HPDE6-E6E7 (cell line): ENCODE measurements at regions not wholly inside any gene's neighbourhood (a gene's known extent, or its start where the extent isn't known, plus 50 kb on each side); places are given as distances from the start of the nearest gene placed in this dataset.

ENCODE experiments used
- DNase-seq: peaks from one replicate; pipeline ENCODE4 v3.0.0; 2011; ENCODE audit warnings: missing footprints; ENCODE audit errors: extremely low spot score

GRCh38 chr6:130765181-130765727, 62.0 kb upstream of the SMLR1 start:
- no peak for DNase-seq

DNA sequence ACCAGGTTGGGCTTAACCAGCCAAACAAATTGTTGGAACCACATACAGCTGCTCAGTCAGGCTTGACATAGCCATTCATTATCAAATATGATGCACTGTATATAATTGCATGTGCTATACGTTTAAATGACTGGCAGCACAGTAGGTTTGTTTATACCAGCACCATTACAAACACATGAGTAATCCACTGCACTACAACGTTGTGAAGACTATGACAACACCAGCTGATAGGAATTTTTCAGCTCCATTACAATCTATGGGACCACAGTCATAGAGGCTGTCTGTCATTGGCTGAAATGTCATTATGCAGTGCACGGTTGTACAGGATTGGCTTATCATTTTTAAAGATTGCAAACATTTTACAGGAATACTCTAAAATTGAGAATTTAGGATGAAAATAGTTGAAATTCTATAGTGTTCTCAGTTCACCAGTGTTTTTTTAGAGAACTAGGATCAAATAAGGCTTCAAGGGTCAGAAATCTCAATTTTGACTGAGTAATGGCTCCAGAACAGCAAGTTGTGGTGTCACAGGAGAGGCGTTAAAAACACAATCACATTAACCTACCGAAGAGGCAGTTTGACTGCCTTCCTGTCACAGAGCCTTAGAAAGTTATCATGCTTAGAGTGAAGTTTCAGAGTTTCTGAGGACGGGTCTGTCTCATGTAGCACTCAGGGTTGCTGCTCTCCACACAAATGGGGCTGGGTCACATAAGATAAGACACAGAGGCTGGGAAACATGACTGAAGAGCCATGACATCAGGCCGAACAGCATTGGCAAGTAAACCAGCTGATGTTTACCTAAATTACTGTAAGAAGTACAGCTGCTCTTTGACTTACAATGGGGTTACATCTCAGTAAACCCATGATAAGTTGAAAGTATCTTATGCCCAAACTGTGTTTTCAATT, 60.7 kb upstream of the SMLR1 start:
- DNase-seq = no peak

DNA sequence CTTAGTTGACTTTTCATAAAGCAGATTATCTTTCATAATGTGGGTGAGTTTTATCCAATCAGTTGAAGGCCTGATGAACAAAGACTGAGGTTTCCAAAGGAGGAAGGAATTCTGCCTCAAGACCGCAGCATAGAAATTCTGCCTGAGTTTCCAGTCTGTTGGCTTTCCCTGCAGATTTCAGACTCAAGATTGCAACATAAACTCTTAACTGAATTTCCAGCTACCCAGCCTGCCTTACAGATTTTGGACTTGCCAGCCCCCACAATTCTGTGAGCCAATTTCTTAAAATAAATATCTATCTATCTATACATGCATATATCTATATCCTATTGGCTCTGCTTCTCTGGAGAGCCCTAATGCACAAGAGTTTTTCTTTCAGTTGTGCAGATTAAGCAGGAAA, 57.3 kb upstream of the SMLR1 start:
- no peak for DNase-seq

GRCh38 chr6:130771741-130772140, 55.5 kb upstream of the SMLR1 start:
- DNase-seq = no peak

DNA sequence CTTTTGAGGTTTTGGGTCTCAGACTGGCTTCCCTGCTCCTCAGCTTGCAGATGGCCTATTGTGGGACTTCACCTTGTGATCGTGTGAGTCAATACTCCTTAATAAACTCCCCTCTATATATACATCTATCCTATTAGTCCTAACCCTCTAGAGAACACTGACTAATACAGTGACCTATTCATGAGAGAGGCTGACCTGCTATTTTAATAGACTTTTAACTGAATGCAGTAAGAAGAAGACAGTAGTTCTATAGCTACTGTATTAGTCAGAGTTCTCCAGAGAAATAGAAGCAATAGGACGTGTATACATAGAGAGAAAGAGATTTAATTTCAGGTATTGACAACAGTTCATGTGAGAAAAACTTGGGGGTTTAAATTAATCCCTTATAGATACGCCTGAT, 53.3 kb upstream of the SMLR1 start:
- no peak for DNase-seq

DNA sequence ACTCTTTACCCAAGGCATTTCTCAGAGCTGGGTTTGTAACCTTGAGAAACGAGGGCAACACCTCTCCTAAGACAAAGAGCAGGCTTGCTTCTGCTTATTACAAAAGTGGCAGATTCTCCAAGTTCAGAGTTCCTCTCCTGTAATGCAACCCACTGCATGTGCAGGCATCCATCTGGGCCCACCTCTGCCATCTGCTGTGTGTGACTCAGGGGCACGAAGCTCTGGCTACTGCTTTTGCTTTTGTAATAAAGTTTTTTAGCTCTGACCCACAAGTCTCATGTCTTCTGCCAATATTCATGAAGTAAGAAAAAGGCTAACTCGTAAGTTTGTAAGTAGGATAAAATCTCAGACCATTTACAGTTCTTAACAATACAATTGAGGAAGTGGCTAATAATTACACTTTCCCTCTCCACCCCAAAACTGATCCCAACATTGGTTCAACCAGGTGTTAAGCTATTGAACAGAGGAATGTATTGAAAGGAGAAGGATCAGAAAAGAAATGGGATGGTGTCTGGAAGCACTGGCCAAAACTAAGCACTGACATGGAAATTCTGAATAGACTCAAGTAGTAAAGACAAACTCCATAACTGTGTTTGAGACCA, 51.7 kb upstream of the SMLR1 start:
- no peak for DNase-seq

DNA sequence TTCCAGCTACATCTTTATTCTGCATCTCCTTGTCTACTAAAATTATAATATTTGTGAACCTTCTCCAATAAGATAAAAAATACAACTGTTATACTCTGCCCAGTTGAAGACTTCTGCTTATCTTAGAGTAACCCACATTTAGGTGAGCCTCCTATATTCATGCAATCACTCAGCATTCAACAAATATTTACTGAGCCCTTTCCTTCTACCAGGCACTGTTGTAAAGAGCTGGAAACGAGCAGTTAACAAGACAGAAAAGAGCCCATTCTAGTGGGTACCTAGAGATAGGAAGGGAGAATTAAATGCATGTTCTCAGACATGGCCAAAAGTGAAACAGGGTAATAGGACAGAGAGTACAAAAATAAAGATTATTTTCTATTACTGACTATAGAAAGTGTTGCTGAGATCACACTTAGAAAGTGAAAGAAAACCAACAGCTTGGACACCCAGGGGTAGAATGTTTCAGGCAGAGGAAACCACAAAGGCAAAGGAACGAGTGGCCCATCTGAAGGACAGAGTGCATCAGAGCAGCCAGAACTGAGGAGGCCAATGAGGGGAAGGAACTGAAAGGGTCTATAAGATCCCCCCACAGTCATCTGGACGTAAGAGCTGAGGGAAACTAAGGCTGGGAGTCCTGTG, 50.8 kb upstream of the SMLR1 start:
- DNase-seq = no peak
